ENCODE measurements at regions not wholly inside any gene's neighbourhood (a gene's known extent, or its start where the extent isn't known, plus 50 kb on each side); places are given as distances from the start of the nearest gene placed in this dataset.

DNA sequence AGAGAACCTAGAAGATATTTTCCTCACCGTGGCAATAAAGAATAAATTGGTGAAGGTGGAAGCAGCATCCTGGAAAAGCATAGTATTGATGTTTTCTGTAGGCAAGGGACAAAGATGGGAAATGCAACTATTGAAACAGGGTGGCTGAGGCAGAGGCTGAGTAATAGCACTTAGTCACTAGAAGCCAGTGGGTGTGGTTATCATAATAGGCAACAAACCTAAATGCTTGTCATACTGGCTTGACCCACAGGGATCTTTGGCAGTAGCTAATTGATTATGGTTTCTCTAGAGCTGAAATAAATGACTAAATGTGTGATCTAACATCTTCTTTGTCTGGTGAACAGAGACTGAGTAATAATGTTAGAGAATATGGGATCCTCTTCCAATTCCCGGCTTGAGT lies 353.6 kb upstream of the RPS6KA3 start:
- TF ChIP-seq CTCF (IDR thresholded peaks at IDR 0.05; ENCODE audit: poor library complexity) (no peak), EZH2phosphoT487 (IDR thresholded peaks at IDR 0.05; ENCODE audit: low read depth, severe bottlenecking, unreplicated experiment) (no peak), EZH2 (IDR thresholded peaks at IDR 0.05; ENCODE audit: borderline replicate concordance) (no peak)

Measured in hepatocyte (in vitro differentiated cells).